GM21723 (cell line): ENCODE measurements at regions not wholly inside any gene's neighbourhood (a gene's known extent, or its start where the extent isn't known, plus 50 kb on each side); places are given as distances from the start of the nearest gene placed in this dataset.
A peak's percentile ranks its signal among the peaks of the same experiment; 100 is the strongest.
"Not testable (repeated sequence)": the region's sequence is repeated elsewhere in the genome, so short reads cannot be mapped to it uniquely, and the experiment has no call there.

Experiments used
- ATAC-seq: cut with Tn5 transposase; IDR thresholded peaks from one replicate; pipeline ENCODE4 v1.9.1; 2021; ENCODE audit warnings: mild to moderate bottlenecking, moderate library complexity; ENCODE audit not compliant: unreplicated experiment

DNA sequence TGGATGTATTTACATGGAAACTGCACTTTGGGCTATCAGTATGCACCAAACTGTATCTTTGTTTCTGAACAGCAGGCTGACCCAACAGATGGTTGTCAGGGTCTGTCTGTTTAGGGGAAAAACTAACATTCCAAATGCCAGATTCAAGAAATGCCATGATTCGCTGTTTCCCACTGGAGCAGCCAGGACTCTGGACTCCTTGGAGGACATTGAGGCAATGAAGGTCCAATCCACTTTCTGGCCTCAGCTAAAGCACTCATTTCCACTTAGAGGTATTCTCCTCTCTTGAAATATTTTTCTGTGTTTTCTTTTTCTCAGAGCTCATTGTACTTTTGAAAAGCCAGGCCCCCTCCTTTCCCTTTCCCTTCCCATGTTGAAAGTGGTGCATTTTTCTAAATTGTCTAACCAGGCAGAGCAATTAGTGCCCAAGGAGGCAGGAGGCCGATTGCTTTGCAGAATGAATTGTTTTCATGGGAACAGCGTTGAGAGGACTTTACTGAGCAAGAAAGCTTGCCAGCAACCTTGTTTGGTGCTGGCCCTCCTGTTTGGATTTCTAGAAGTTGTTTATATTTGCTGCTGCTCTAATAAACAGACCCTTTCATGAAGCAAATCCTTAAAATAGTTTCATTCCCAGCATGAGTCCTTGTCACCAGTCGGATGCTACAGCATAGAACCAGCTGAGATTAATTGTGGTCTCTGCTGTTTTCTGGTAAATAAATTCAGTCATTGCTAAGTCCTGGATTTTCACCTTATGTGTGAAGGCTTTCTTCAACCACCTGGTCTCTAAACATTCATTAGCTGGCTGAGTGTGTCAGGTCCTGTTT is 132.8 kb upstream of the TAF11L2 start:
- no peak for ATAC-seq

DNA sequence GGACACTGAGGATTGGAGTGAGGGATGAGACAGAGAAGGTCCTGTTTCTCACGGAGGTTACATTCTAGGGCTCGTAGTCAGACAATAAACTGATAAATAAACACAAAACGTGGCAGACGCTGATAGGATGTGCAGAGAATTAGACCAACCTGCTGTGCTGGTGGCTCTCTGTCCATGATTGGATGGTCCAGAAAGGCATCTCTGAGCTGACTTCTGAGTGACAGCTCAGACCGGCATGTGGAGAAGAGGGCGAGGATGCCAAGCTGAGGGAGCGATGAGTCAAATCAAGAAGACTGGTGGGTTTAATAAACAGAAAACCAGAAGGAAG is 132.3 kb upstream of the TAF11L2 start:
- ATAC-seq, result no peak

DNA sequence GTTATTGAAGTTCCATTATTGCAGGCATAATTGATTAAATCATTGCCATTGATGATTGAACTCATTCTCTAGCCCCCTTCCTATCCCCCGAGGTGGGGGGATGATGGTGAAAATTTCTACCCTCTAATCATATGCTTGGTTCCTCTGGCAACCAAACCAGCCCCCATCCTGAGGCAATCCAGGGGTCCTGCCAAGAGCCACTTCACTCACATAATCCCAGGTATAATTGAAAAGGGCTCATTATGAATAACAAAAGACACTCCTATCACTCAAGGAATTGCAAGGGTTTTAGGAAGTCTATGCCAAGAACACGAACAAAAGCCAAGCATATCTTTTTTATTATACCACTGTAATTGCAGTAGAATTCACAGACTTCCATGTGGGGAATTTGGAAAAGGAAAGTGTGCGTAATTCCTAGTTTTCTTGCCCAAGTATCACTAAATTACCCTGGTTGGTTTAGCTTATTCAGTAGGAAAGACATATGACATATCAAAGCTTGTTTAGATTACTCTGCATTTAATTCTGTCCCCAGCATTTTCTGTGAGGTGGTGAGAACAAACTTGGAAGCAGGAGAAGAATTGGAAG is 130.7 kb upstream of the TAF11L2 start:
- ATAC-seq, result no peak

DNA sequence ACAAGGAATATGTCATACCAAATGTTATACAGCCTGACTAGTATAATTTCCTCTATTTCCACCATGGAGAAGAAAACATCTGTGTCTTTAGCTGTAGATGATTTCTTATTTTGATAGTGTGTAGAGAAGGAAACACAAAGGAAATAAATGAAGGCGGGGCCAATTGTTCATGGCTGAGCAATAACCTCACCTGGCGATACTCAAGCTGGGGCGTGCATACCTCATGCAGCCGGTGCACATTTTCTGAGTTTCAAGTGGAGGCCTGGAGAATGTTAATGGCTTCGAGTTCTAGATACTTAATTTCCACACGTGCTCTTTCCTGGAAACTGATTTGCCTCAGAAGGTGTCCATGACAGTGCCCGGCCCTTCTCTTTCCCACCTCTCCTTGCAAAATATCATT is 127.4 kb upstream of the TAF11L2 start:
- no peak for ATAC-seq

DNA sequence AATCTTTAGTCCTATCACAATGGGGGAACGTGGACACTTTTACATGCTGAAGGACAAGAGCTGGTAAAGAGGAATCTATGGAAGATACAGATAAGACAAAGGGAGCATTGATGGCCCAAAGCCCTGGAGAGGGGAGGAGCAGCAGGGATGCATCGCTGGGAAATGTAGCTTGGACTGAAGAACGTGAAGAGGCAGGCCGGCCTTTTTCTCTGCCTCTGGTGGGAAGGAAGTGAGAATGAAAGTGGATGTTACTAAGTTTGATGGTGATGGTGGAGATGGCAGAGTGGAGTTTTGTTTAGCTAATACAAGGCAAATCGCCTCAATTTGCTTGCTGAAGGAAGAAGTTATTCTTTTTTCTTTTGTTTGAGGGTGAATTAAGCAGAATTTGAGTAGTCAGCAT is 124.6 kb upstream of the TAF11L2 start:
- ATAC-seq, result peak; percentile 51

DNA sequence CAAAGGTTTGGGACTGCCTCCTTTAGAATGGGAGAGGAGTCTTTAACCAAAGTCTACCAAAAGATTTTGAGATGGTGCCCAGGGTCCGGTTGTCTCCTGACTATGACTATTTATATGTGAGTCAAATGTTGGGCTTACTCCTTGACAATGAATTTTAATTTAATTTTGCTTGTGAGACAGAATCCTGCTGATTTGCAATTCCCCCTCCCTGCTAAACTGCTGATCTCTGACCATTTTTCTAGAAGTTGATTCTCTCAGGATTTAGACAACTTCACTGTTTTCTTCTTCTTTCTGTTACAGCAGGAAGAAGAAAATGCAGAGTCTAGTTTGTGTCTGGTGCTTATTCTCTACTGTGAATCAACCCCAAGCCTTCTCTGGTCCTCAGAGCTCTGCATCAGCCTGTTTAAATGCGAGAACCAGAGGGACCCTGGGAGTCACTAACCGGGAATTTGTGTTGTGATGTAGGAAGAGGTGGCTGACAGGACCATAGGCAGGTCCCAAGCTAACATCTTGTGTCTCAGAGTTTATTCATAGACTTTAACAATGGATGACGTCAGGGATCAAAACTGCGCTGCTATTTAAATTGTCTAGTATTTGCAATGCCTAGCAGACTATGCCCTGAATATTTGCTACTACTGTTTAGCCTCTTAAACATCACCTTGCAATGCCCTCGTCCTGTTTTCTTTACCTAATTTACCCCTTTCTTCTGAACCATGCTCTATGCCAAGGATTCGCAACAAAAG is 124.0 kb upstream of the TAF11L2 start:
- peak; percentile 32 for ATAC-seq

DNA sequence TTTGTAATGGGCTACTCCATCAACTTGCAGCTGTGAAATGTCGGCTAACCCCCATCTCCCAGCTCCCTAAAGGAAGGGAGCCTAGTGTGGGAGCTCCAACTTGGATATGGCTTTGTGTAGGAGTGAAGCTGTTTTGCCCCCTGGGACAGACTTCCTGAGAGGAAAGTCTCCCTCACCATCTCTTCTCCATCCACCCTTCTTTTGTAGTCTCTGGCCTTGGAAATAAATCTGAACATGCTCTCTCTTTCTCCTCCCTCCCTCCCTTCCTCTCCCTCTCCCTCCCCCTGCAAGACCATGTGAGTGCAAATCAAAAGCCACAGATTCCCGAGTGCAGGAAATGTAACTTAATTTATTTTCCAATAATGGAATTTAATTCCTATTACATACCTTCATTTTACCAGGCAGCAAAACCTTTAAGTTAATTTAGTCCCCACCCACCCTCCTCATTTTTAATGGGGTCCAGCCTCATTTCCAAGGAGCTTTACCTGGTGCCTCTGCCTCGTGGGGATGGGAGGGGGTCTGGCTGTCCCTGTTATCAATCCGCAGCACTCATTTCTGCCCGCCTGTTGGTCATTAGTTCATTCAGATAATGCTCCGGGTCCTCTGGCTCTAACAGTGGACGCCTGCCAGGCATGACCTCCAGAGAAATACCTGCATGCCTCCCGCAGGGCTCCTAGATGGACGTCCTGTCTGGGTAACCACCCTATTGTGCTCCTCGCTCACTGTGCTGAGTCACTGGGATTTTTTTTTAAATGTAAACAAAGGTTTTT is 122.9 kb upstream of the TAF11L2 start:
- no peak for ATAC-seq

DNA sequence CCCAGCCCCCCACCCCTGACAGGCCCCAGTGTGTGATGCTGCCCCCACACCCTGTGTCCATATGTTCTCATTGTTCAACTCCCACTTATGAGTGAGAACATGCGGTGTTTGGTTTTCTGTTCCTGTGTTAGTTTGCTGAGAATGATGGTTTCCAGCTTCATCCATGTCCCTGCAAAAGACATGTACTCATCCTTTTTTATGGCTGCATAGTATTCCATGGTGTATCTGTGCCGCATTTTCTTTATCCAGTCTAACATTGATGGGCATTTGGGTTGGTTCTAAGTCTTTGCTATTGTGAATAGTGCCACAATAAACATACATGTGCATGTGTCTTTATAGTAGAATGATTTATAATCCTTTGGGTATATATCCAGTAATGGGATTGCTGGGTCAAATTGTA is 122.1 kb upstream of the TAF11L2 start:
- not testable (repeated sequence) for ATAC-seq

DNA sequence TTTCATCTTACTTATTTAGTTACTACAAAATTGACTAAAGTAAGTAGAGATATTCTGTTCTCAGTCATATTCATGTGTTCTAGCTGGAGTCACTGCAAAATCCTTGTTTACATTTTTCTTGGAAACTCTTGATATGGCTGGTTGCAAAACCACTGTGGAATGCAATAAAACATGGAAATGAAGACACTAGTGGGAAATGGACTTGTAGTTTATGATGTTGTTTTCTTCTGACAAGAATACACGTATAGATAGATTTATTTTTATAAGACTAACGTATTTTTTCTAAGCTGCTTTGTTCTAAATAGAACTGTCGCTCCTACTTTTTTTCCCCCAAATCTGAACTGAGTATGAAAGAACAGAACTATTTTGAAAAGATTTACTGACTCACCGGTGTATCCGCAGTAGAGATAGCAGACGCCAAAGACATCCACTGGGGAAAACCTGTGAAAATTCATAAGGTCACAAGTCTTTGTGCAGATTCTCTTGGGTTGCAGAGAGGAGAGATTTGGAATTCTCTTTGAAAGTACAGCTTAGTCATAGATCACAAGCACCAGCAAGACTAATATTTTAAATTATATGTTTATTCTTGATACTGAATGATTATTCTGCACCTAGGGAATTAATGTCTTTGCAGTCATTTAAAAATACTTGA is 119.6 kb upstream of the TAF11L2 start:
- no peak for ATAC-seq

DNA sequence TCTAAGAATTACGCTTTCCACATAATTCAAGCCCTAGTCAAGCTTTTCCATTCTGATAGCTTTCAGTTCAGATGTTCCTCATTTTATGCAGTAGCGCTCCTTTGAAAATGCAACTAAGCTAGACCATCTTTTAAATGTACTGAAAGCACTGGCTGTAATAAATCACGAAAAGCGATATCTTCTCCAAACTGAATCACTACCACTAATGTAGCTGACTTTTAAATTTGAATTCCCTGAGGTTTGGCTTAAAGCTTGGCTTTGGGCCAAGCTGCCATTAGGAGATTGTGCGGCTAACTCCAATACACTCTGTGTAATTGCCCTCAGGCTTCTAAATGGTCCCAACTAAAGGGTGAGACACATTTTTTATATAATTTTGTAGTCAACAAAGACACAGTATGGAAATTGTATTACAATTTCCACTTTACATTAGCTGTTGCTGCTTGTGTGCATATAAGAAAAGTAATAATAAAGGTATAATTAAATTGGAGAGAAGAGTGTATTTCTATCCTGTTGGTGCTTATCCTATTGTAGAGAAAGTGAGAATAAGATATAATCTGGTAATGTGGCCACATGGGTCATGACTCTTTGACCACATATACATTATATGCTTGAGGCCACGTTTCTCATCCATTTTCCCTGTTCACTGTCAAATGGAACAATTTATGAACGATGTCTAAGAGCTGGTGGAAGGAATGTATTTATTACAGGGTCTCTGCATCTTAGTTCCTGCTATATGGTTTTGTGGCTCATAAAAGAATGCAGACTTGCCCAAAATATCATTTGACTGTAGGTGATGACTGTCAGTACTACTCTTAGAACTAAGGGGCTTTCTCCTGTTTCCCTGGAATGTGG is 118.7 kb upstream of the TAF11L2 start:
- no peak for ATAC-seq

DNA sequence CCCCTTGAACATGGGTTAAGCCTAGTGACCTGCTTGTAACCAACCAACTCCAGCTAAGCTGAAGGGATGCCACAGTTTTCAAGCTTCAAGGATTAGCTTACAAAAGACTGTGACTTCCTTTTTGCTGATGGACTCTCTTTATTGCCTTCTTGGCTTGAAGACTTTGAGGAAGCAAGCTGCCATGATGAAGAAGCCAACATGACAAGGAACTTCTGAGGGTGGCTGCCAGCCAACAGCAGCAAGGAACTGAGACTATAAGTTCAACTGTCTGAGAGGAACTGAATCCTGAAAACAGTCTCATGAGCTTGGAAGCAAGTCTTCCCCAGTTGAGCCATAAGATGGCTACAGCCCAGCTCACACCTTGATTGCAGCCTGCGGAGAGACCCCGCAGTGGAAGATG is 116.1 kb upstream of the TAF11L2 start:
- ATAC-seq, result no peak

DNA sequence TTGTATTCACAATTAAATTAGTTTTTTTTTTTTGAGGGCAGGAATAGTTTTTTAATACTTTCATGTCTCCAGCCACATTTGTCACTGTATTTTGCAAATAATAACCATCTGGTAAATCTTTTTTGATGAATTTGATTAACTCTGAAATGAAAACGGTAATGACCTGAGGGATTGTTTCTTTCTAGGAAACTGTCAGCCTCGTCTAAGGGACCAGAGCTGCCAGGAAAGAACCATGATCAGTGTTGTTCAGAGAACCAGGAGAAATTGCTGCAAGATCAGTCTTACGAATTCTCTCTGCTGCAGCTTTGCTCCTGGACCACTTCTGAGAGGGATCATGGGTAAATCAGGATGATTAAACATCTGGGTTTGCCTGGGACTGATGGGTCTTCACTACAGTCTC is 114.5 kb upstream of the TAF11L2 start:
- ATAC-seq, result no peak

DNA sequence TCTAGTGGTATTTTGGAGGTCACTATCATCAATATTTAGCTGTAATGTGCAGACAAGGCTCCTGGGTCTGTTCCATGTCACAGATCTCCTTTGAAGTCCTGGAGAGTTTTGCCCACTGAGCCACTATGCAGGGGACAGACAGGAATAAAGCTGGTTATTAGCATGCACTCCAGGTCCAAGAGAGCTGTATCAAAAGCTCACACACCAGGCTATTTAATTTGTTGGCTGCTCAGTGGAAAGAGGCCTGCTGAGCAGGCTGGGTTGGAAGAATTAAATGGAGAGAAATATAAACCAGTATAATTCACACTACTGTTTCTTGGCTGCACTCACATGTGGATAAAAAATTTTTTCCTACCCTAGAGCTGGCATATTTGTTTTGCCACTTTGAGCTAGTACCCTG is 113.8 kb upstream of the TAF11L2 start:
- ATAC-seq, result no peak

DNA sequence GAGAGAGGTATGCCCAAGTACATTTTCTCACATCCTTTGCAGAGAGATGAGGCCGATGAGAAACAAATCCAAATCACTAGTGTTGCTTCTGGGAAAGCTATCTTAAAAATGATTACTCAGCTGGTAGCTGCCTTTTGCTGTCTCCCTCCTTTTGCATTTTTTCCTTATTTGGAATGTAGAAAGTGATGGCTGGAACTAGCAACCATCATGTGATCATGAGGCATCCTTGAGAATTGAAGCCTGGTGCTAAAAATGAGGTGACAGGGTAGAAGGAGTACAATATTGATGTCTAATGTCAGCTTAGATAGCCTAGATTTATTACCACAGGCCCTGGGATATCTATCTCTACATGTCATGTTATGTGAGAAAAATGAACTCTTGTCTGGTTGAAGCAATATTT is 109.3 kb upstream of the TAF11L2 start:
- no peak for ATAC-seq

DNA sequence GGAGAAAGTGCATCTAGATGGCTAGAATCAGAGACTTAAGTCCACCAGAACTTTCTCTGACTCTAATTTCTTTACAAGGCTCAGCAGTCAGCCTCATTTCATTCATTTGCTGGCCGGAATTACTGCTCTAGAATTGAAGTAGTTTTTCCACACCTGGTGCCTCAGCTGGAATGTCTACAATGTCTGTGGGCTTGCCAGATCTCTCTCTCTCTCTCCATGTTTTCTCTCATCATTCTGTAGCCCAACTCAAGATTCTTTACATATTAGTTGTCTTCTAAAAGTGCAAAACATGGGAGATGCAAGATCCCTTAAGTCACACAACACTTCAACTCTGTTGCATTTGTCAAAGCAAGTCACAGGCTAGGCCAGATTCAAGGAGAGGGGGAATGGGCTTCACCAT is 103.9 kb upstream of the TAF11L2 start:
- ATAC-seq, result no peak

DNA sequence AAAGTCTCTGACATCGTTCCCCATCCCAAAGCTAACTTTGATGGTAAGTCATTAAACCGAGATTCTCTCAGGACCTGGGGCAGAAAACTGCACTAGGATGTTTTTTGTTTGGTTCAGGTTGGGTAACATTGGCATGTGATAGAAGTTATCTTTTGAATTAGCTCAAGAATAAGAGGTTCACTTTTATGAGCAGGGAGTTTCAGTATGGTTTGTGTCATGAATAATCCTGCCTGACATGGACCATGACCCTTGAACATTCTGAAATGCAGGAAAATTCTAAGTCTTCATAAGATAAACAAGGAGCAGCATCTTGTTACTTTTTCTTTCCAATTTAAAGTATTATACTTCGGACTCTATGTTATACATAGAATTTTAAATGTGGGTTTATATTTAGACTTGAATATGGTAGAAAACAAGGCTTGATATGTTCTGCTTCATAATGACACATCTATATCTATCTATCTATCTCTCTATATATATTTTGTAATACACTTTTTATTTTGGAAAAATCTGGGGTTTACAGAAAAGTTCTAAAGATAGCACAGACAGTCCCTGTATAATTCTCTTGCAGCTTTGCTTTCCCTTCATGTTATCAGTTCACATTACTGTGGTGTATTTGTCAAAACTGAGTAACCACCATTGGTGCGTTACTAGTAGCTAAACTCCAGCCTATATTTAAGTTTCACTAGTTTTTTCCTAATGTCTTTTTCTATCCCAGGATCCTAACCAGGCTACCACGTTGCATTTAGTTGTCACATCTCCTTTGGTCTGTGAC is 102.7 kb upstream of the TAF11L2 start:
- no peak for ATAC-seq

DNA sequence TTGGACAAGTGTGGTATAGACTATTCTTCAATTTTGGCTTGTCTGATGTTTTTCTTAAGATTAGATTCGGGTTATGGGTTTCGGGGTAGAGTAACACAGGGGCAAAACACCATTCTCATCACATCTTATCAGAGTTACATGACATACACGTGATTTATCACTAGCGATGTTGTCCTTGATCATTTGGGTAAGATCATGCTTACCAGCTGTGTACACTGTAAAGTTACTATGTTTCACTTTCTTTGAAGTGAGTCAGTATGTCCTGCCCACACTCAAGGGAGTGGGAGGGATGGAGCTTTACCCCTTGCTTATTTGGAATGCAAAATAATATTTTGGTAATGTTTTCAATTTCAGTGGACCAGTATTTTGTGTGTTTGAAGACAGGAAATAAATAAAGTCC is 101.8 kb upstream of the TAF11L2 start:
- peak; percentile 60 for ATAC-seq

DNA sequence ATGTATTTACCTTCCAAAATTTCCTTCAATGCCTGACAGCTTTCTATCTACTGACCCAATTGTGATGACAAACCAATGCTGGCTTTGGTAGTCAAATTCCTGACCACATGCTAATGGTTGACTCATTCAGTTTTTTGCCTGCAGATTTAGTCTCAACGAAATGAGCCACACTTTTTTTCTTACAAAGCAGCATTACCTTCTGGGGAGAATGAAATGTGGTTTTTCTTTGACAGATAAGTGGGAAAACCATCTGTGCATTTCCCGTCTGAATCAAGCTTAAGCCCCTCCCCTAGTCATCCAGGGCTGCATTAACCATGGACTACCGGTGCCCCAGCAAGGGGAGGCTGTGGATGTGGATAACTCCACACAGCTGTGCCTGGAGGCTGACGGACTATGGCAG is 99.6 kb upstream of the TAF11L2 start:
- peak; percentile 45 for ATAC-seq
